NCI-H187 (cell line): ENCODE measurements at regions not wholly inside any gene's neighbourhood (a gene's known extent, or its start where the extent isn't known, plus 50 kb on each side); places are given as distances from the start of the nearest gene placed in this dataset.

Experiments
- DNase-seq, 2 experiments: peaks; one replicate each; lab custom pipeline; 2025; lab: John Stamatoyannopoulos, UW

DNA sequence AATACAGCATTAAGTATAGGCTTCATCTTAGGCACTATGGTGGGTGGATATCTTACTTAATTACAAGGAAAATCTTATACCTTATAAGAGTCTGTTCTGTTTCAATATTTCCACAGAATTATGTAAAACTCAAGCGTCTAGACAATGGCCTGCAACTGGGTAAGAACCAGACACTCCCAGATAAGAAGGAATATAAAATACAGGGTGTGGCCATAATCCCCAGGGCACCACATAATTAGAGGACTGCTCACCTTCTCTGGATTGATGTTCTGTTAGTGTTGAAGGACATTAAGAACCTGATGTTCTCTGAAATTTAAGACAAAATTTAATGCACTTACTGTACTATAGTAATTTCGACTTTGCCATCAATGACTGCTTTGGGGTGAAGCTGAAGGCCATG, 198.2 kb upstream of the ARSJ start:
- no peak for DNase-seq

DNA sequence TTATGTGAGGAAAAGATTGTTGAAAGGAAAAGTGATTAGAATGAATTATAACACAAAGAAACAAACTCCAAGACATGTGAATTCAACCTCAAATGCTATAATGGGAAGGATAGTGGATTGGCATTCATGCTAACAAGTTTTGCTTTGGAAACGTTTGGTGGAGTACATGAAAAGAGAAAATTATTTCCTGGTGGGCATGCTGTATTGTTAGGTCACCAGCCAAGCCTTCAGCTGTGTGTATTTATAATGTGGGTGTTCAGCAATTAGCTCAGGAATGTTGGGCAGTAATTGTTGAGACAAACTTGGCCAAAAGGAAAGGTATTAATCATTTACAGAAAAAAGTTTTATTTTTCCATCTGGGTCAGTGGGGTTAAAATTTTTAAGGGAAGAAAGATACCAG, 198.9 kb upstream of the ARSJ start:
- DNase-seq: no peak

DNA sequence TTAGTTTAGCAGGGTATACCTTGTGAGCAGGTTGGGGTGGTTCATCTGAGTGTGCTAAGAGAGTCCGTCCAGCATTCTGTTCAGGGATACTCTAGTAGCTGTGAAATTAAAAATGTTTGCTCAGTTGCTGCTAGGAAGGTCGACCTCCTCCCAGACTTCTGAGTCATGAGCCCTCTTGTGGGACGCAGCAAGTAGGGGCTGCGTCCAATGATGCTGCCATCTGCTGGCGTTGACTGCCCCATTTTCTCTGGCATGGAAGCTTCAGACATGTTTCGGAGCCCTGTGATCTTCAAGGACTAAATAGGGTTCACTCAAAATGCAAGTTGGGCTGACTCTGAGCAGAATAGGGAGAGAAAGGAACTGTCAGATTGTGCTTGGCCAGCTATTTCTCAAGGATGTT, 201.0 kb upstream of the ARSJ start:
- no peak for DNase-seq

DNA sequence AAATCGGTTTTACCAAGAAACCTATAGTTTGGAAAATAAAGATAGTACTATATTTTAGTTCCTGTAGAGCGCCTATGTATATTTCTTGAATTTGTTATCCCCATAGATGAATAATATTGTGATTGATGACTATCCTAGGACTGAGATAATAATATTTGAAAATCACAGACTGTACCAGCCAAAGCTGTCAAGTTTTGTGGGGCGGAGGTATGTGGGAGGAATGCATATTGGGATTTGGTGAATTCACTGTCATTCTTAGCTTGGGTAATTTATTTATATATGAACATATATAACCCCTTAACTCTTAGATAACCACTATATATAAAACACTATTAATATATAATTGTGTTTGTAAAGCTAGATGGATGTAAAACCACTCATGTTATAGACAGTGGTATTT, 205.5 kb upstream of the ARSJ start:
- no peak for DNase-seq

DNA sequence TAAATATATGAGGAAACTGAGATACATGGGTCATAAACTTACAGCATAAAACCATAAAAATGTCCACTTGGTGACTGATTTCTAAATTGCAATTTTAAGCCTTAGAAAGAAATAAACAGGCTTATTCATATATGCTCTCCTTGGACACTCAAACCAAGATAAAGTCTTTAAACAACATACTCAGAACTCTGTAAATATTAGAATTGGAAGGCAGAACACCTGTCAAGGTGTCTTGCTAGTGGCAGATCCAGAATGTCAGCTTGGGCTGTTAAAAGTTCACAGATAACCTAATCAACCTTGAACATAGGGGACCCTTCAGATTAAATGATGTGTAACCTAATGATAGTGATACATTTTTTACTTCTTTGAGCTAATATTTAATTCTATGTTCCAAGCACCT, 208.1 kb upstream of the ARSJ start:
- DNase-seq: no peak

- DNase-seq: no peak
These were observed 212.0 kb upstream of the ARSJ start for GRCh38 chr4:114191496-114191895.

- no peak for DNase-seq
These were observed 213.4 kb upstream of the ARSJ start for GRCh38 chr4:114192854-114193253.

GRCh38 chr4:114193624-114194399, 214.4 kb upstream of the ARSJ start:
- no peak for DNase-seq

- no peak for DNase-seq
These were observed 217.2 kb upstream of the ARSJ start for GRCh38 chr4:114196606-114197005.

- DNase-seq: no peak
These were observed 220.6 kb upstream of the ARSJ start for GRCh38 chr4:114200026-114200425.

GRCh38 chr4:114205261-114205660, 225.8 kb upstream of the ARSJ start:
- DNase-seq: no peak

- no peak for DNase-seq
These were observed 229.2 kb upstream of the ARSJ start for GRCh38 chr4:114208574-114209151.

- DNase-seq: no peak
These were observed 230.1 kb upstream of the ARSJ start for GRCh38 chr4:114209584-114209983.

GRCh38 chr4:114211556-114211955, 232.1 kb upstream of the ARSJ start:
- DNase-seq: no peak

- no peak for DNase-seq
These were observed 237.8 kb upstream of the ARSJ start for GRCh38 chr4:114217150-114217817.

- no peak for DNase-seq
These were observed 244.1 kb upstream of the ARSJ start for GRCh38 chr4:114223580-114223979.

DNA sequence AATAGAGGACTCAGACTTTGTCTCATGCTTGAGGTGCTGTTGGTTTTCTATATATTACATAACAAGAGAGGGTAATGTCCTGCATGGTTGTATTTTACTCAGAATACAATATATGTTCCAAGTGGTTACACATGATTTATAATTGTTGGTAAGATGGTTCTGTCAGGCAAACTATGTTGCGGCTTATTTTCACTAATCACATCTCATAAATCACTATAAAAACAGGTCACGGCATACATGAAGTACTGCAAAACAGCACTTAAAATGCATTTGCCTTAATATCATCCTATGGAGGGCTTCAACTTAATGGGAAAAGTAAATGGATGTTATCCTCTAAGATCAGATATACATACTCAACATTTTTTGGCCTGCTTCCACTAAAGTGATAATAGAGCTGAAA, 246.0 kb upstream of the ARSJ start:
- DNase-seq: peak; percentile 8 to 56

DNA sequence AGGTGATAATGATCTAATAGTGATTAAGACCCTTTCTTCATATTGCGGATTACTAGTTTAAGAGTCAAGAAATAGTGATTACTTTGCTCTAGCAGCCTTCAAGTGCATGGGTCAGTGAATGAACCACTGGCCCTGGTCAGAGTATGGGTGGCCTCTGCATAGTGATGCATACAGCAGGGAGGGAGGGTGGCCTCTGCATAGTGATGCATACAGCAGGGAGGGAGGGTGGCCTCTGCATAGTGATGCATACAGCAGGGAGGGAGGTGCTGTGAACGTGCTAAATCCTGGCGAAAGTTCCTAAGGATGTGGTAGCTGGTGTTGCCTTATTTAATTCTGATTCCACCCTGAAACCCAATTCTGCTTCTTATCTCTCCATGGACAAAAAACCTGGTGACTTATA, 246.7 kb upstream of the ARSJ start:
- DNase-seq: no peak

DNA sequence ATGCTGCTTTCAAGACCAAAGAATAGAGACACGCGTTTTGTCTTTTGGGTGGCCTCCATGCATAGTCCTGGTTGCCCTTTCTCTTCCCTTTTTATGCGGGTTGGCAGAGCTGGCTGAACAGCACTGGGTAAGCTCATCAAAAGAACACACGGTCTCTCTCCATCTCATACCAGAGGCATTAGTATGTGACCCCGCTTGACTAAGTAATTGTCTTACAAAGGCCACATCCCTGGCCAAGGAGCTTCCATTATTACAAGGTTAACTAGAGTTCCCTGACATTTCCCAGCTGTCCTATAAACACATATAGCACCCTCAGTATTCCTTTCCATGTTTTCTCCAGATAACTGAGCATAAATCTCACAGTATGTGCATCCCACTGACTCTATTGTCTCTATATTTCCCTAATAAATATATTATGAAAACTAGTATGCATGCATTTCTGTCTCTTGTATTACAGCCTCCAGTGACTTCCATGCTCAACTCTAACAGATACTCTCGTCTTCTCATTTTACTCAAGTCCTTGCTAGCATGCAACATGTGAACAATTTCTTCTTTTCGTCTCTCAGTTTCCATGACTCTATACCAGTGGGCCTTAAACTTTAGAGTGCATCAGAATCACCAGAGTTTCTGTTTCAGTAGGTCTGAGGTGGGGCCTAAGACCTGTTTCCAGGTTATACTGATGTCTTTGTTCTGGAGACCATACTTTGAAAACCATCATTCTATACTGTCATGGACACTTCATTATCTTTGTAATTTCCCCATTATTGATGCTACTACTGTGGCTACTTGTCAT, 247.7 kb upstream of the ARSJ start:
- DNase-seq: no peak

DNA sequence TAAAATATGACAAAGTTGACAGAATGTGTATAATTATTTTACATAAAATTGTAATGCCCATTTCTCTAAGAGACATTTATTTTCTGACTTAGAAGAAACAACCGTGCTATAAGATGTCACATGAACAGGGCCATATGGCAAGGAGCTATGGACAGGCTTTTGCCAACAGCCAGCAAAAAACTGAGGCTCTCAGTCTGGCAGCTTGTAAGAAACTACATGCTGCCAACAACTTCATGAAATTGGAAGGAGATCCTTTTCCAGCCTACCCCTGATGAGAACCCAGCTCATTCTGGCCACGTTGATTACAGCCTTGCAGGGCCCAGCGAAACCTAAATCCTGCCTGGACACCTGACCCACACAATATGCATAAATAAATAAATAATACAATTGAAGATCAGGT, 250.3 kb upstream of the ARSJ start:
- no peak for DNase-seq

GRCh38 chr4:114236171-114236769, 256.8 kb upstream of the ARSJ start:
- no peak for DNase-seq

GRCh38 chr4:114237997-114238396, 258.6 kb upstream of the ARSJ start:
- DNase-seq: no peak
